ENCODE measurements at regions not wholly inside any gene's neighbourhood (a gene's known extent, or its start where the extent isn't known, plus 50 kb on each side); places are given as distances from the start of the nearest gene placed in this dataset.

DNA sequence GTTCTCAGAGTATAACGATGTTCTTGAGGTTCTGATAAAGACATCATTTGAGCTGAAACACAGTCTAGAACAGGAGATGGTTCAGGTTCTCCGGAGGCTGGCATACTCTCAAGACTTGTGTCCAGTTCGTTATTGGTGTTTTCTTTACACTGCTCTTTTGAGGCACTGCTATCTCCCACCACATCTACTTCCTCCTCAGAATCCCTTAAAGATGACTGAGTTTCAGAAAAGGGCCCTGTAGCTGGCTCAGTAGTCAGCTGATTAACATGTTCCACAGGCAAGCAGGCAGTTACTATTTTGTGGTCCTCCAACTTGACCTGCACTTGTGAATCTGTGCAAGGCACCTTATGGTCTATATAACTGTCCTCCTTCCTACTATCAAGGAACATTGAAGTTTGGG lies 50.2 kb downstream of the ZZZ3 start:
- DNase-seq (ENCODE audit: low spot score in 2 of 2) (no peak), ATAC-seq (ENCODE audit: low read depth) (no peak)
- no peaks in the 10 kb centered on the region for H3K27me3 Mint-ChIP-seq
- peaks cover 32% of the 10 kb centered on the region for H3K36me3 Mint-ChIP-seq
- H3K9me3 Mint-ChIP-seq = no peaks in the 10 kb centered on the region
- no peak overlapping the region for H3K4me3 Mint-ChIP-seq
- H3K4me1 Mint-ChIP-seq = no peaks in the 10 kb centered on the region
- no peak overlapping the region for H3K27ac Mint-ChIP-seq

DNA sequence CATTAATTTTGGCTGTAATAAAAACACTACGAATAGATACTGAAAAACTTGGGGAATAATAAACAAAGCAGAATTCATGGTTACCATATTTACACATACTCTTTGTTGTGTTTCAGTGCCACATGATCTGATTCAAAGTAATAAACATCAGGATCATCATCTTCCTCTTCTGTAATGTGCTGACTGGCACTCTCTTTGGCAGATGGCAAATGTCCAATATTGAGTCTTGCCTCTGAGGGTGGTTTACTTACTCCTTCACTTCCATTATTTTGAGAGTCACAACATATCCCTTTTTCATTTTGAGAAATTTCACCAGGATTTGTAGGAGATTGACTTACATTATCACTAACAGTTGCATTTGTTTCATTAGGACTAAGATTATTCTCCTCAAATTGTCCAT lies 50.7 kb downstream of the ZZZ3 start:
- Mint-ChIP-seq H3K4me1 (no peaks in the 10 kb centered on the region), H3K27me3 (no peaks in the 10 kb centered on the region), H3K9me3 (no peaks in the 10 kb centered on the region), H3K36me3 (peaks cover 32% of the 10 kb centered on the region), H3K27ac (no peak overlapping the region), H3K4me3 (no peak overlapping the region)
- no peak for ATAC-seq (ENCODE audit: low read depth)
- no peak for DNase-seq (ENCODE audit: low spot score in 2 of 2)

DNA sequence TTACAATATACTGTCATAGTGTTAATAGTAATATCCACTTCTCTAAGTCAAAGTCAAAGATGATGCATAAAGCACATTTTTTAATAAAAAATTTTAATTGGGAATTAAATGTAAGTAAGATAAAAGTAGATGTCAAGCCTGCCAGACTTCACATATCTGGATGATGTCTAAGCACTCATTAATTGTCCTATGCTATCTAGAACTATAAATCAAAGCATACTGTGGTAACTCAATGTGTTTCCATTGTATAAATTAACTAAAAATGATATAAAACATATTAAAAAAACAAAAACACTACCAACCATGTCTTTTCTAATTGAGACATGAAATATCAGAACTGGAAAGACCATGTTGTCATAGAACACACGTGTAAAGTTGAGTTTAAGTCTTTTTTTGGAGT lies 51.2 kb downstream of the ZZZ3 start:
- H3K36me3 Mint-ChIP-seq = peaks cover 36% of the 10 kb centered on the region
- H3K9me3 Mint-ChIP-seq = no peaks in the 10 kb centered on the region
- DNase-seq (ENCODE audit: low spot score in 2 of 2) (no peak), ATAC-seq (ENCODE audit: low read depth) (no peak)
- H3K4me1 Mint-ChIP-seq = no peaks in the 10 kb centered on the region
- no peak overlapping the region for H3K4me3 Mint-ChIP-seq
- H3K27me3 Mint-ChIP-seq = no peaks in the 10 kb centered on the region
- H3K27ac Mint-ChIP-seq = no peak overlapping the region

DNA sequence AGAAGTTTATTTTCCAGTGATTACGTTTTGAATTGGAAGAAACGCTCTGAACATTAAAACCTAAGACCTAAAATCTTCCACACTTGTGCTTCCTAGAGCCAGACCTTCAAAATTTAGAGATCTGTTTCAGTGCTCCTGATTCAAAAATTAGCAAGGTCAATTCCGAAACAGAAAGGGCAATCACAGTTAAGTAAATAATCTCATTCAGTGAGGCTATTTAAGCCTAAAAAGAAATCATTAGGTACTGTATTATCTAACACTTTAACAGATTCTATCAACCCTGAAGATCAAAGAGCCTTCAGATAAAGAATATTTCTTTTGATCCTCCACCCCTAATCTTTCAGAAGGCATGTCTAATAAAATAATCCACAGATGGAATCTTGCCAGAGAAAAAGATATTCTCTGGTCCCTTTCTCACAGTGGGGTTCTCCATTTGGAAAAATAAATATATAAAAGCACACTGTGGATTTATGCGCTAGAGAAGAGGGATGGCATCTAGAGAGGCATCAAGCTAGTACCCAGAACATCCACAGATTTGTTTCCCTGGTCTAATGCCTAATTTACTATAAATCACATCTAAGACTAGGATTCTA lies 54.4 kb downstream of the ZZZ3 start:
- H3K4me3 Mint-ChIP-seq = no peak overlapping the region
- H3K4me1 Mint-ChIP-seq = peaks cover 5% of the 10 kb centered on the region

DNA sequence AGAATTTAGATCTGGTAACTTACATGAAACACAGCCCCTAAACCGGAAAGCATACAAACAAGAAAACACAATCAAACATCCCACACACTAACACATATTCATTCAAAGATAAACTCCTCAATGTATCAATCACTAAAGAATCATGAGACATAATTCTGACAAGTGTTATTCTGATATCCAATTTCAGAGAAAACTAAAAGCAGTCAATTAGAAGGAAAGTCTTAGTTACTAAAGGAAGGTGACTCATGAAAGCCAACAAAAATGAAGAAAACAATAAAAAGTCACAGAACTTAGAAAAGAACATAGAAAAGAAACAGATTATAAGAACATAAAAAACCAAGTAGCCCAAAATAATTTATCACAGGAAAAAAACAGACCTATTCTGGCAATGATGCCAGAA lies 57.2 kb downstream of the ZZZ3 start:
- Mint-ChIP-seq H3K4me1 (peaks cover 10% of the 10 kb centered on the region), H3K36me3 (peaks cover 25% of the 10 kb centered on the region), H3K27ac (no peak overlapping the region), H3K9me3 (peaks cover 1% of the 10 kb centered on the region), H3K4me3 (no peak overlapping the region), H3K27me3 (no peaks in the 10 kb centered on the region)
- DNase-seq (ENCODE audit: low spot score in 2 of 2) (no peak), ATAC-seq (ENCODE audit: low read depth) (no peak)

More for the DNA sequence above, 54.4 kb downstream of the ZZZ3 start:
- Mint-ChIP-seq H3K9me3 (peaks cover 1% of the 10 kb centered on the region), H3K27ac (no peak overlapping the region), H3K27me3 (no peaks in the 10 kb centered on the region), H3K36me3 (peaks cover 36% of the 10 kb centered on the region)
- no peak for ATAC-seq (ENCODE audit: low read depth)
- DNase-seq (ENCODE audit: low spot score in 2 of 2) = no peak

DNA sequence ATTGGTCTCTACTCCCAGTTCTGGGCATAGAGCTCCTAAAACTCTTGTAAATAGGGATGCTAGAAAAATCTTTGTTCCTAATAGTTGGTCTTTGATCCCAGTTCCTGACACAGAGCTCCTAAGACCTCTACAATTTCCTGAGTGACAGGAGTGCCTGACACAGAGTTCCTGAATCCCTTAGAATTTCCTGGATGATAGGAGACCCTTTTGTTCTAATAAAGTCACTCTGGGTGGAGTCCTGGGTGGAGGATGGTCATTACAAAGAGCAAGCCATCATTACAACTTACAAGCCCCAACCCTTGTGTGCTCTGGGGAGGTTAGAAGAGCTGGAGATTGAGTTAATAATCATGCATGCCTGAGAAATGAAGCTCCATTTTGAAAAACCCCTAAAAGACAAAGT lies 58.4 kb downstream of the ZZZ3 start:
- Mint-ChIP-seq H3K27me3 (no peaks in the 10 kb centered on the region), H3K36me3 (peaks cover 28% of the 10 kb centered on the region), H3K9me3 (peaks cover 1% of the 10 kb centered on the region), H3K27ac (no peak overlapping the region), H3K4me3 (no peak overlapping the region), H3K4me1 (peaks cover 14% of the 10 kb centered on the region)
- ATAC-seq (ENCODE audit: low read depth) (no peak), DNase-seq (ENCODE audit: low spot score in 2 of 2) (no peak)

DNA sequence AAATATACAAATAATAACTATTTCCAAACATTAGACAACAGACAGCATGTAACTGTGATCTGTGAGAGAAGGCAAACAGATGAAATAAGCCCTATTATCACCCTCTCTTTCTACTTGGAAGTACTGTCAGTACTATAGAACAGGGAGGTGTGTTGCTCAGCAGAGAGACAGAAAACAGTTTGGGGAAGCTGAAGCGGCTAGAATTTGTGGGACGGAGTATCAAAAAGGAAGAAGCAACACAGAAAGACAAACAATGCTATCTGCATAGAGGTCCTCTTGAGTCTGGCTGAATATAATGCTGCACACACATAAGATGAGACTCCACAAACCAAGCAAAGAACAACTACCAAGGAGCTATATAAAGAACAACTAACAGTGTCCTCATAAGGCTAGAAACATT lies 59.4 kb downstream of the ZZZ3 start:
- DNase-seq (ENCODE audit: low spot score in 2 of 2) = no peak
- H3K4me1 Mint-ChIP-seq = peaks cover 14% of the 10 kb centered on the region
- ATAC-seq (ENCODE audit: low read depth) = no peak
- no peaks in the 10 kb centered on the region for H3K27me3 Mint-ChIP-seq
- peaks cover 1% of the 10 kb centered on the region for H3K9me3 Mint-ChIP-seq
- peaks cover 24% of the 10 kb centered on the region for H3K36me3 Mint-ChIP-seq
- H3K27ac Mint-ChIP-seq = peak overlapping the region; percentile 7
- no peak overlapping the region for H3K4me3 Mint-ChIP-seq

DNA sequence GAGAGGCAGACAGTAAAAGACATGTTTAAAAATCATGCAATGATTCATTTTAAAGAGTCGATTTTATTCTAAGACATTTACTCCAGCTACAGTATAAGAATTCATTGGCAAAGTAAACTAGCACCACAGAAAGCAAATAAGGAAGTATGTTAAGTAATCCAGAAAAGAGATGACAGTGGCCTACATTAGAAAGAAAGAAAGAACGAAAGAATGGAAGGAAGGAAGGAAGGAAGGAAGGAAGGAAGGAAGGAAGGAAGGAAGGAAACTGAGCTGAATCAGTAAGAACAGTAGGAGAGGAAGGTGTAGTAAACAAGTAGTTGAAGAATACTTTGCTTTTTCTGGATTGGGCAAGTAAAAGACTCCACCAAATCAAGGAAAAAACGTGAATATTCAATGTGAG lies 62.2 kb downstream of the ZZZ3 start:
- Mint-ChIP-seq H3K4me1 (peaks cover 14% of the 10 kb centered on the region), H3K27ac (no peak overlapping the region), H3K9me3 (peaks cover under 1% of the 10 kb centered on the region), H3K4me3 (no peak overlapping the region), H3K36me3 (peaks cover 18% of the 10 kb centered on the region), H3K27me3 (no peaks in the 10 kb centered on the region)
- DNase-seq (ENCODE audit: low spot score in 2 of 2) = no peak
- no peak for ATAC-seq (ENCODE audit: low read depth)

DNA sequence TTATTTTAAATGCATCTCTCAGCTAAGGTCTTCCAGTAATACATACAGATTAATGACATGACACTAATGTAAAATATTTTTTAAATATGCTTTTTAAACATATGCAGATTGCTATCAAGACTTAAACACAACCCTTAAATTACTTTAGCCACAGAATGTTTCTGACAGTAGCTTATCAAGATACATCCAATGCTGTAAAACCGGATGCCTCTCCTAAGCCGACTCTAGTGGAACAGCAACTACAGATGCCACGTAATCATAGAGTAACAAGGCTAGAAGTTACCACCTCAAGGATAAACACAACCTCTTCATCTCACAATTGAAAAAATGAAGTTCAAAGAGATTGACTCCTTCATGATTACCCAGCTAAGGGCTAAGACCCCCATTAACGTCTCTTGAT lies 68.4 kb downstream of the ZZZ3 start:
- Mint-ChIP-seq H3K36me3 (peaks cover 24% of the 10 kb centered on the region), H3K4me3 (no peak overlapping the region), H3K27ac (no peak overlapping the region), H3K9me3 (peaks cover 9% of the 10 kb centered on the region), H3K4me1 (no peaks in the 10 kb centered on the region), H3K27me3 (no peaks in the 10 kb centered on the region)
- no peak for DNase-seq (ENCODE audit: low spot score in 2 of 2)
- ATAC-seq (ENCODE audit: low read depth) = no peak
